GM12873 (cell line): ENCODE measurements at regions not wholly inside any gene's neighbourhood (a gene's known extent, or its start where the extent isn't known, plus 50 kb on each side); places are given as distances from the start of the nearest gene placed in this dataset.

Source experiments
- CTCF ChIP-seq: IDR thresholded peaks from 2 replicates; pipeline ENCODE4 v1.5.1; 2012; ENCODE audit warnings: low read depth, mild to moderate bottlenecking, moderate library complexity, low read length, control low read depth; ENCODE audit not compliant: insufficient read depth; ENCODE audit errors: missing control alignments

DNA sequence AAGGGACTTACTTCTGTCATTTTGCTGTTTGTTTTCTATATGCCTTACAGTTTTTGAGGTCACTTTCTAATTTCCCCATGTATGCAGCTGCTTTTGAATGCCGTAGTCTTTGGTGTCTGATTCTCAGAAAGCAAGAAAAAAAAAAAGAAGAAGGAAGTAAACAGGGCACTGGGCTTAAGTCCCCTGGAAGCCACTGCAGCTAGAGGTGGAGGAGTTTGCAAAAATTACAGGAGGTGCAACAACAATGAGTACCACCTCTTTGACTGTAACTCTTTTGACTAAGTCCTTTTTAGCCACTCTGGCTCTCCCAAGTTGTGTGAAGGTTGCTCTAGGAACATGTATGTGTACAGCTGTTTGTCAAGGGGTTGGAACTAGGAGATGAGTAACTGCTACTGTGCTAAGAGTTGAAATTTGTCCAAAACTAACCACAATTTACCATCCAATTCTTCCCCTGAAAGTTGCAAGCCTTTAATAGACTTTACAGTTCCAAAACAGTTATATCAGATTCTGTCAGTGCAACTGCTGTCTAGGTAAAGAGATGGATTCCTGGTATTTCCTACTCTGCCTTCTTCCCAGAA is 588.0 kb upstream of the LRRN3 start:
- TF ChIP-seq CTCF: no peak

- no peak for TF ChIP-seq CTCF
Measured at GRCh38 chr7:110507369-110507768, 583.6 kb upstream of the LRRN3 start.

GRCh38 chr7:110507832-110508231 is 583.1 kb upstream of the LRRN3 start:
- no peak for TF ChIP-seq CTCF

GRCh38 chr7:110519851-110520250 is 571.1 kb upstream of the LRRN3 start:
- no peak for TF ChIP-seq CTCF

- no peak for TF ChIP-seq CTCF
Measured at GRCh38 chr7:110521357-110521911, 569.5 kb upstream of the LRRN3 start.

DNA sequence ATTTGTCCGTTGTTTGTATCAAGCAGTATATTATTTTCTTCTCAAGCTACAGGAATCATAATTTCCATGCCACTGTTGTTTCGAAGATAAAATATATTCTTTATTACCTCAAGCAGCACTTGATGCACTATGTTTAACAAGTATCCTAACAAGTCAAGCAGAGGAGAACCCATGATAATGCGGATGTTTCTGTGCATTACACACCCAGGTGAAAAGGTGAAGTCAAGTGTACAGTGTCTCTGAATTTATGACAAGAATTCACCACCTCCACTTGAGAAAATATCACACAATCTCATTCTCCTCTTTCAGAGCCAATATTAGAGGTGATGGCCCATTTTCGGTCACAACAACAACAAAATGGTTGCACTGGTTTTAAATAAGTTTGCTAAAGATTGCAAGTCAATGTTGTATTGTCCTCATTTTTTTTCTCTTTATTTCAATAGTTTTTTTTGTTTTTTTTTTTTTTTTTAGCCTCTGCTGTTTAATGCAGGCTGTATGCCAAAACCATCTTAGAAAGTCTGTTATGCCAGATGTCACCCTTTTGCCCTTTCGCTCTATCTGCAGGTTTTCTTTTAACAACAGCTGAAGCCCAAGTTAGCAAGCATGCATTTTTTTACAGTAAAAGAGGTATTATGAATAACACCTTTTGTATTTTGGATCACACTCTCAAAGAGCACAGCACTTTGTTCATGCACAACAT is 568.7 kb upstream of the LRRN3 start:
- TF ChIP-seq CTCF: no peak

- TF ChIP-seq CTCF: no peak
Measured at GRCh38 chr7:110522761-110523200, 568.1 kb upstream of the LRRN3 start.
